ENCODE measurements at regions not wholly inside any gene's neighbourhood (a gene's known extent, or its start where the extent isn't known, plus 50 kb on each side); places are given as distances from the start of the nearest gene placed in this dataset.

DNA sequence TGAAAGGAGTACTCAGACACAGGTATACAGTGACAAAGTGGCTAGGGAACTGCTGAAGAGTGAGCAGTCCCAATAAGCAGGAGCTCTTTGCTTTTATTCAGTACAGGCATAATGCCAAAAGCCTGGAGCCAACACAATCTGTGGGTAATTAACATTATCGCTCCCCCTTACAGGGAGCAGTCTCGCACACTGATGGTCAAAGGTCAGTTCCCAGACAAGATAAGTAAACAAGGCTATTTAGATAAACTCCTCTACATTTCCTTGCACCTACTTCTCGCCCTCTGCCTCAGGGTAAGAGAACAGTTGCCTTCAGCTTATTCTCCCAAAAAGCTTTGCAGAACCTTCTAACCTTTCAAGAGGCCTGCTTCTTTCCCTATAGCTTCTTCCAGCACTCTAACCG lies 73.9 kb upstream of the TAF9B start:
- DNase-seq, result no peak

DNA sequence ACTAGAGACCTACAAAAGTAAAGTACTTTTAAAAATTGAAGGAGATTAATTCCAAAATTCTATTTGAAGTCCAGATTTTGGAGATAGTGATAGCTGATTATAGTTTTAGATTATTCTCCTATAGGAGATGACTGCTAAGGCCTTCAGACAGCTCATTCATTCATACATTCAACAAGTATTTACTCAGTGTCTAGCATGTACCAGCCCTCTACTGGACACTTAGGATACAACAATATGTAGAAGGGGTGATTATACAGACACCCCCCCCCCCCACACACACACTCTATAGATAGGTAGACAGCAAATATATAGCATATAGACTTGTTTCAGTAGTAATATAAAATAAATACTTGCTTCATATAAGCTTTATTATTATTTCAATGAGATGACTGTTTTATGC lies 60.4 kb upstream of the TAF9B start:
- peak in 2 of 6 experiments; percentile 4 to 11 for DNase-seq
